Cardiac fibroblast (primary cell): ENCODE measurements at regions not wholly inside any gene's neighbourhood (a gene's known extent, or its start where the extent isn't known, plus 50 kb on each side); places are given as distances from the start of the nearest gene placed in this dataset.

Source experiments
- DNase-seq, 2 donors: peaks; one replicate each; pipeline versions ENCODE4 v3.0.0 to v3.0.0-alpha.2; 2010; ENCODE audit warnings: low read depth in 2 of 2
- H3K4me3 ChIP-seq, 2 donors: replicated peaks in 1 of 2; 1 replicate in 1 of 2; 2 replicates in 1 of 2; pipeline ENCODE4 v1.5.1; 2011; ENCODE audit warnings: low read depth in 2 of 2, low read length in 2 of 2, mild to moderate bottlenecking in 2 of 2, moderate library complexity in 1 of 2
- CTCF ChIP-seq: IDR thresholded peaks from one replicate; pipeline ENCODE4 v1.5.1; 2011; ENCODE audit warnings: low read depth, mild to moderate bottlenecking, low read length, inconsistent platforms

DNA sequence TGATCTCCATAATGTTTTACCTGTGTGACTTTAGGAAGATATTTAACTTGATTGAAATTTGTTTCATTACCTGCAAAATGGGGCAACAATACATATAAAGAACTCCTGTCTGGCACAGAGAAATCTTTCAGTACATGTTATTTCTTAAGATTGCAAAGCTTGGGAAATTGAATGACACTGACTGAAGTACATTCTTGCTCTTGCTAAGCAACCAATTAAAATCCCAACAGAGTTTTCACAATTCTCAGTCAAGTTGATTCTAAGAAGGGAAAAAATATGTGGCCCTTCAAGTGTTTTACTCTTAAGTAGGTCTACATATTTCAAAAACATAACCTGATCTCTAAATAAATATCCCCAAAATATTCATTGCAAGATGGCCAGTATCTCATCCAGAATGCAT, 2187.0 kb upstream of the ACO1 start:
- no peak for TF ChIP-seq CTCF
- H3K4me3 ChIP-seq = no peak overlapping the region
- DNase-seq = no peak

- H3K4me3 ChIP-seq = no peak overlapping the region
- TF ChIP-seq CTCF = no peak
- no peak for DNase-seq
Observed at GRCh38 chr9:30197954-30198353, 2186.5 kb upstream of the ACO1 start.

- DNase-seq = no peak
- TF ChIP-seq CTCF = no peak
- H3K4me3 ChIP-seq = no peak overlapping the region
Observed at GRCh38 chr9:30198463-30199309, 2185.8 kb upstream of the ACO1 start.

DNA sequence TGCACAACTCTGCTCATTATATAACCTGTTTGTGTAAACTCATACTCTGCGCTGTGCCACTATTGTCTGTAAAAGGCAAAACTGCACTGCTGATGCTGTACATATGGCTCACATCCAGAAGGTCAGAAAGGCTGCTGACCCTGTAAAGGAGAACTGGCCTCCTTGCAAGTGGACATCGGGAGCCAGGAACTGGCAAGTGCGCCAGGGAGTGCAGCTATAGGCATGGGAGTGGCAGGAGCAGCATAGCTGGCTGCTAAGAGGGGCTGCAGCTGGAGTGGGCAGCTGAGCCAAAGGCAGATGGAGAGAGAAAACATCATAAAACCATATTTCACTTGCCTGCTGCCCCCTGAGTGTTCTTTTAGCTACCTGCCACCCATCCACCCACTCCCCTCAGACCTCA, 2183.4 kb upstream of the ACO1 start:
- no peak for DNase-seq
- H3K4me3 ChIP-seq = no peak overlapping the region
- TF ChIP-seq CTCF = no peak

GRCh38 chr9:30235068-30235467, 2149.4 kb upstream of the ACO1 start:
- no peak for TF ChIP-seq CTCF
- H3K4me3 ChIP-seq = no peak overlapping the region
- no peak for DNase-seq

GRCh38 chr9:30235564-30235963, 2148.9 kb upstream of the ACO1 start:
- no peak overlapping the region for H3K4me3 ChIP-seq
- TF ChIP-seq CTCF = no peak
- DNase-seq = no peak

- H3K4me3 ChIP-seq = no peak overlapping the region
- no peak for TF ChIP-seq CTCF
- no peak for DNase-seq
Observed at GRCh38 chr9:30239878-30240277, 2144.6 kb upstream of the ACO1 start.
